Left hindlimb (tissue), 1 donor: ENCODE measurements at regions not wholly inside any gene's neighbourhood (a gene's known extent, or its start where the extent isn't known, plus 50 kb on each side); places are given as distances from the start of the nearest gene placed in this dataset.
"Not testable (repeated sequence)": the region's sequence is repeated elsewhere in the genome, so short reads cannot be mapped to it uniquely, and the experiment has no call there.

Experiments used
- DNase-seq: peaks from one replicate; pipeline ENCODE4 v3.0.0-alpha.2; 2018

DNA sequence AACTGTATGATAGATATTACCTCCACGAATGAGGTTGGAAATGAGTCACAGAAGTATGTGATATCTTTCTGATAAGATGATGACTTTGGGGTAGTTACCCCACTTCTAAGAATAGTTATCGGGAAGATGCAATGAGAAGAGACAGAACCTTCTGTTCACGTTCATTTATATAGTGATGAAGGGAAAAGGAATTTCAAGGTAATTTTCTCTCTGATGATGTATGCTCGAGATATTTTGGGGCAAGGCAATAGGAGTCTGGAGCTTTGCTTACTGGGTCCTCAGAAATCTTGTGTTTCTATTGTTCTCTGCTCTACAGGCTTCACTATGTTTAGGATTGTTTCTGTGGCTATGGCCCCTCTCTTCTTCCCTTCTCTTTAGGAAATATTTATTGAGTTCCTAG lies 1389.6 kb downstream of the CDH8 start:
- no peak for DNase-seq

DNA sequence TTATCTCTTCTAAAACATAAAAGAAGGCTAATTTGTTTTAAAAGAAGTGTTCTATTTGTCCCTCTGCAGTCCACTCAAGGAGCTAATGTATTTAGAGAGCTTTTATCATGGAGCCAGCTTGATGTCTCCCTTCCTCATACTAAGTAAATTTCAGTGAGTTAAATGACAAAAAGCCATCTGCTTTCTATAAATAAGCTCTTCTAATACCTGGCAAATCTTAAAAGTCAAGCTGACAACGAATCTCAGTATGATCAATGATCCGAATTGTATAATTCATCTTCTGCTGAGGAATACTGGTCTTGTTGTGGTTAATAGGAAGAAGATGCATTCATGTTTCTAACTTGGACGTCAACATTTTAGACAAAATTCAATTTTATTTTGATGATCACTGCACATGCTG lies 1390.7 kb downstream of the CDH8 start:
- no peak for DNase-seq

DNA sequence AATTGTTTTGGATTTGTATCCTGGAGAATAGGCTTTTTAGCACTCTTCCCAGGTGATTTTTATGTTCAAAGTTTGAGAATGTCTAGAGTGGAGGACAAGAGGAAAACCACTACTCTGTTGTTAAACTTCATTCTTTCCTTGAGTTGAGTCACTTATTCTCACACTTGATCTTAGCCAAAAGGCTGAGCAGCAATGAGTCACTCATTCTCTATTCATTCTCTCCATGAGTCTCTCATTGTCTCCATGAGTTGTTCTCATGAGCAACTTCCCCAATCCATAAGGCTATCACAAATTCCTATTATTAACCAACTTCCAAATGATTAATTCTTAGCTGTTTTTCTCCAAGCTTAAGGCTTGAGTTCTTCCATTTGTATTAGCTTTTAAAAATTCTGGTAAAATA lies 1393.3 kb downstream of the CDH8 start:
- no peak for DNase-seq

DNA sequence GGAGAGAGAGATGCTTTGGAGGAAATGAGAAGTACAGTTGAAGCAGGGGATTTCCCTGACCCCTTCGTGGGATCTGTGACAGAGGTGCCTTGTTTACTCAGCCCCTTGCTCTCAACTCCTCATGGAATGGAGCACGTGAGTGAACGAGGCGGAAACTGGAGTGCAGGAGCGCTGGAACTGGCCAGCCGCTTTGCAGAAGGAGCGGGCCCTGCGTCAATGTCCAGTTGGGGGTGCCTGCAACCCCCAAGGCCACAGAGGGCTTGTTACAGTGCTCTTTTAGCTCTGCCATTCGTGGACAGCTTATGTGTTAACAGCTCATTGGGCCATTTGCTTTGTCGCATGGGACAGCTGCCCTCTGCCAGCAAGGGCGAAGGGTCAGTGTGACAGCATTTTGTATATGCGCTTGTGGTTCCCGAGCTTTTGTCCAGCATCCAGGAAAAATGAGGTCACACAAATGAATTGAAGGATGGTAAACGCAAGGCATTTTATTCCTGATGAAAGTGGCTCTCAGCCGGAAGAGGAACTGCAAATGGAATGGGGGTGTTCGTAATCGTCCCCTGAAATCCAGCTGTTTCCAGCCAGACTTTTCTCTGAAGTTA lies 1395.1 kb downstream of the CDH8 start:
- DNase-seq: no peak

DNA sequence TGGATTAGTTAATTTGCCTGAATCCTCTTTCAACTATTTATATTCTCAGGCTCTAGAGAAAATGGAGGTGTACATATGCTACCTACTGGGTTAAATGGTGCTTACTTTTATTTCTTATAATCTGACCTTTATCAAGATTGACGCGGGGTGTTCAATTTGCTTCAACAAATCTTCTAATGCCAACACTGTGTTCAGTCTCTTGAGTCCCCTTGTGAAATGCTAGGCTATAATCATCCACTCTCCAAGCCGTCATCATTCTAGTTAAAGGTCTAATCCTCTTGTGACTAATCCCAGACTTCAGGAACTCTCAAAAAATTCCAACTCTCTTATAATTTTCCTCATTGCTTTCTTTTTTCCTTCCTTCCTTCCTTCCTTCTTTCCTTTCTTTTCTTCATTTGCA lies 1396.2 kb downstream of the CDH8 start:
- DNase-seq: no peak

DNA sequence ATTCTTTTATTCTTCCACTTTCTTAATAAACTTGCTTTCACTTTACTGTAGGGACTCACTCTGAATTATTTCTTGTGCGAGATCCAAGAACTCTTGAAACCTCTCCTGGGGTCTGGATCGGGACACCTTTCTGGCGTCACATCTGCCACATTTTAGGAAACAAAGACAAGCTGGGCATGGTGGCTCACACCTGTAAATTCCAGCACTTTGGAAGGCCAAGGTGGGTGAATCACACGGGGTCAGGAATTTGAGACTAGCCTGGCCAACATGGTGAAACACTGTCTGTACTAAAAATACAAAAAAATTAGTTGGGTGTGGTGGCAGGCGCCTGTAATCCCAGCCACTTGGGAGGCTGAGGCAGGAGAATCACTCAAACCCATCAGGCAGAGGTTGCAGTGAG lies 1399.6 kb downstream of the CDH8 start:
- DNase-seq: not testable (repeated sequence)

DNA sequence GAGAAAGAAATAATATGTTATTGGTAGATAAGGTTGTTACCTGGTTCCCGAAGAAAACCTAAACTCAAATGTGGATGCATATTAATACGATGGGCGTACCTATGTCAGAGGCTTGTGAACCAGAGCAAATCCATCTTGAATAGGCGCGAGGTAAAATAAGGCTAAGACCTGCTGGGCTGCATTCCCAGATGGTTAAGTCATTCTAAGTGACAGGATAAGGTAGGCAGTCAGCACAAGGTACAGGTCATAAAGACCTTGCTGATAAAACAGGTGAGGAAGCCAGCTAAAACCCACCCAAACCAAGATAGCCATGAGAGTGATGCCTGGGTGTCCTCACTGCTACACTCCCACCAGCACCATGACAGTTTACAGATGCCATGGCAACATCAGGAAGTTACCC lies 1400.1 kb downstream of the CDH8 start:
- no peak for DNase-seq

DNA sequence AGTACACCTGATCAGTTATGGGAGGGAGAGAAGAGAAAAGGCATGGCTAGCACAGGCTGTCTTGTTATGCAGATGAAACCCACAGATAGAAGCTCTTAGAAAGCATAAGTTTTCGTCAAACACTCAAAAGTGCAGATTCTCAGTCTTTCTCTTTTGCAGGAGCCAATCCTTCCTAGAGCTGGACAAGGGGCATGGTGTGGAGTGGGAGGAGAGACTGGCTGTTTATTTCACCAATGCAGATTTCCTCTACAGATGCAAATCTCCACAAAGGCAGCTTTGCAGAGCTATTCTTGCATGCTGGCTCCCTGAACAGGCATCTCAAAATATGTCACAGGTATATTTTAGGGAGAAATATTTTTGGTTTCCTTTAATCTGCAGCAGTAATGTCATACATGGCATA lies 1400.7 kb downstream of the CDH8 start:
- DNase-seq: no peak

DNA sequence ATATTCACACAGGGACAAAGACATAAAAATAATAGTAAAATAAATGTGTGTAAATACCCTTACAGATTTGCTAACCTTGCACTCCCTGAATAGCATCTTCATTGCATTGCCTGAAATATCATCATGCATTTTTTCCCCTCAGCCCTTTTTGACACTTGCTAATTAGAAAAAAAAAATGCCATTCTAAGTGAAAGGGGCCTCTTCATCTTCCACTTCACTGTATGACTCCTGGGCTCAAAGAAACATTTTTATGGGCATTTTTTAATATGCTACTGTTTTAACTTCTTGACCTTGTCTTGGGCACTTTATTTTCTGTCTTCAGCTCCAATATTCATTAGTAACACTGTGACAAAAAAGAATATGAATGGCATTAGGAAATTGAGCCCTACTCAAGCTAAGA lies 1424.4 kb downstream of the CDH8 start:
- no peak for DNase-seq

DNA sequence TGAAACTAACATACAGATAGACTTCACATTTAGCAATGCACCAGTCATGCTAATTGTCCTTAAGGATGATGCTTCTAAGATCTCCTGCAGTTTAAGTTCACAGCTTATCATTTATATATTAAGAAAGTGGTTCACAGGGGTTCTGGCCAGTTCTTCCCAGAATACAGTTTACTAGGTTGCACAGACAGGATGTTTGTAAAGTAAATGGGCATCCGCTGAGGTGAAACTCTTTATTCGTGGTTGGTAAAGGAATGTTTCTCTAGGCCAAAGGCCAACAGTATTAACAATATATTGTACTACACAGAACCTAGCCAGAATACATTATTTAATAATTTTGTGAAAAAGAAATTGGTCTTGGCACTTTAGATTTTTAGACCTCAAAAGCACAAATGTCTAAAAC lies 1427.3 kb downstream of the CDH8 start:
- DNase-seq: no peak

DNA sequence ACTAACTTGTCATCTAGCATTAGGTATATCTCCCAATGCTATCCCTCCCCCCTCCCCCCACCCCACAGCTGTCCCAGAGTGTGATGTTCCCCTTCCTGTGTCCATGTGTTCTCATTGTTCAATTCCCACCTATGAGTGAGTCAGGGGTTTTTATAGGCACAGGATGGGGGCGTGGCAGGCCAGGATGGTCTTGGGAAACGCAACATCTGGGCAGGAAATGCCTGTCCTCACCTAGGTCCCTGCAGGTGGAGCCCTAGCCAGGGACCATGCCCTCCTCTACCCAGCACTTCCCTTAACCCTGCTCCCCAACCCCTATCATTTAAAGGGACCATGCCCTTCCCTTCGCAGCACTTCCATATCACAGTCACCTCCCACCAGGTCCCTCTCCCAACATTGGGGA lies 1430.6 kb downstream of the CDH8 start:
- DNase-seq: not testable (repeated sequence)

DNA sequence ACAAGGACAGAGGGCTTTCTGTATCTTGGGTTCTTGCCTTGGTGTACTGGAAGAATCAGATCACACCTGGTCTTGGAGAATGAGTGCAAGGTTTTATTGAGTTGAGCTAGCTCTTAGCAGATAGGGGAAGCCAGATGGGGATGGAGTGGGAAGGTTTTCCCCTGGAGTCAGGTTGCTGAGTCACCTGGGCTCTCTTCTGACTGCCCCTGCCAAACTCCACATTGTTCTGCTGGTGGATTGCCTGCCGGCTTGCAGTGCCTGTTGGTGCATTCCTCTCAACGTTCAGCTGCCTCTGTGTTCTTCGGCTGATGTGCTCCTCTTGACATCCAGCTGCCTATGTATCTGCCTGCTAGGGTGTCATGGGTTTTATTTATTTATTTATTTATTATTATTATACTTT lies 1431.1 kb downstream of the CDH8 start:
- no peak for DNase-seq

DNA sequence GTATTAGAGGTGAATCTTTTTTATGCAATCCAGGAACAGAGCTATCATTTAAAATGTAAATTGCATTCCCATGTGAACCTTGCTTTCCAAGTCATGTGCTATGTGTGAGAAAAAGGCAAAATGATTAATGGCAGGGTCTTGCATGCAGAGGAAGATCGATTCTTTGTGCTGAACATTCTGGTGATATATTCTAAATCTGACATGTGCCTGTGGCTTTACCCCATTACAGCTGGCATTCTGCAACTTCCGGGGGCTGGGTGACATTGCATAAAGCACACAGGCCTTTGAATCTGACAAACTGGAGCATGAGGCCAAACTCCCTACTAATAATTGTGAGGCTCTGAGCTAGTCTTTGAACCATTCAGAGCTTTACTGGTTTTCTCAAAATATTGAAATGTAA lies 1449.7 kb downstream of the CDH8 start:
- DNase-seq: no peak

DNA sequence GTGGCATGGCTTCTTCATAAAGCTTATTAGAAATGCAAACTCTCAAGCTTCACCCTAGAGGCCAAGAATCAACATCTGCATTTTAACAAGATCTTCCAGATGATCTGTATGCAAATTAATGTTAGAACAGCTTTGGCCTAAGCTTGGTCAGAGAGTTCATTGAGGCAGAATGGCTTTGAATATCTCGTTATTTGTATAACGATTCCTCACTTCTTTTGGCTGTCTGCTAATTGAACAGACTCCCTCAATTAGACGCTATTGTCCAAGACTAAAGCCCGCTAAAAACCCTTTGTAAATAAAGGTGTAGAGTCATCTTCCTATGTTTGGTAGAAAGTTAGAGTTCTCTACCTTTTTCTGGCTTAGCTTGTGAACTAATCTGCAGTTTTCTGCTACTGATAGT lies 1453.7 kb downstream of the CDH8 start:
- DNase-seq: no peak

DNA sequence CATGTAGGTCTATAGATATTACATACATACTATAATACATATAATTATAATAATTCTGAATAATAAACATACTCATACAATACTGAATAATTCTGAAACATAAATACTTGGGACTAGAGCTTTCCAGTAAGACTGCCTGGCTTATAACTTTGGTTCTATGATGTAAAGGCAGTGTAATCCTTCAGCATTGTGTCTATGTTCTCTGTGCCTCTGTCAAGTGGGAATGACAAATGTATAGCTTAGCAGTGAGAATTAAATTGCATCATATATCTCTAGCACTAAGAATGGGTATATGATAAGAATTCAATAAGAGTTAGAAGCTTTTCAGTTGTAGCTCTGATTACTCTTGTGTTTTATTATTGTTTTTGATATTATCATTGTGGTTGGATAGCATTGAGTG lies 1469.3 kb downstream of the CDH8 start:
- no peak for DNase-seq

DNA sequence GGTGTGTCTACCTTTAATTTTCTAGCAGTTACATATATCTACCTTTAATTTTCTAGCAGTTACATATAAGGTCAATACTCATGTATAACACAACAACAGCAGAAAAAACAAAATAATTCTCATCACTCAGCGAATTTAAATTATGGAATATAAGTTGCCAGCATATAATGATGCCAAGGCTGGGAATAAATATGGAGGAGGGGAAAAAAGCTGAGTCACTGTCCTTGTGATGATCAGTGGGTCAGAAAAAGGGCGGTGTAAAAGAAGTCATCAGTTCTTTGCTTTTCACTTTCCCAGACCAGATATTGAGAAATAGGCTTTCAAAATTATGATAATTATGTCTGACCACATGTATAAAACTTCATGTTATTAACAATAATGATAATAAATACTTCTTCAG lies 1471.7 kb downstream of the CDH8 start:
- DNase-seq: no peak

DNA sequence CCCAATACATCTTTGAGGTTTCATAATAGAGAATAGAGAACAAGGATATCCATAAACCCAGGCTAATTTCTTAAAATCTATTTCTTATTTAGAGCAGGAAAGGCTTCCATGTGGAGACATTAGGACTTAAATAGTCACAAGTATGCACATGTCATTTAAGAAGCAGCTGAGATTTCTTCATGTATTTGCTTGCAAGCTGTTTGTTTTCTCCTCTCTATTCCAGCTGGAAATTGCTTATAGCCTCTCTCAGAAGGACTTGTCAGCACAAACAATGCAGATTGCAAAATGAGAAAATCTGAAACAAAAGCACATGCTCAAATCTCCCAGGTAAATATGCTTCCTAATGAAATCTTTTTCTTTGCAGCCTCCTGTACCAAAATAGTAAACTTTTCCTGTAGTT lies 1473.1 kb downstream of the CDH8 start:
- DNase-seq: no peak

DNA sequence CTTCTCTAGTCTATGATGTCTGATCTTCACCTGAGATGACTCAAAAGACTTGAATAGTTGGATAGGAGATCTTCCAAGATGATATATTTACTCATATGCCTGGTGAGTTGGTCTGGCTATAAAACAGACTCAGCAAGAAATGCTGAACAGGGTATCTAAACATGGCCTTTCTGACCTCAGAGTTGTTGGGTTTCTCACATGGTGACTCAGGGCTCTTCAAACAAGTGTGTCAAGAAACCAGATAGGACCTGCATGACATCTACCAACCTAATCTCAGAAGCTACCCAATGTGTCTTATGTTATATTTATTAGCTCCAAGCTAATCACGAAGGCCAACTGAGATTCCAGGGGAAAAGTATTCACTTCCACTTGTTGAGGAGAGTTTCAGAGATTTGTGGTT lies 1477.3 kb downstream of the CDH8 start:
- DNase-seq: no peak

DNA sequence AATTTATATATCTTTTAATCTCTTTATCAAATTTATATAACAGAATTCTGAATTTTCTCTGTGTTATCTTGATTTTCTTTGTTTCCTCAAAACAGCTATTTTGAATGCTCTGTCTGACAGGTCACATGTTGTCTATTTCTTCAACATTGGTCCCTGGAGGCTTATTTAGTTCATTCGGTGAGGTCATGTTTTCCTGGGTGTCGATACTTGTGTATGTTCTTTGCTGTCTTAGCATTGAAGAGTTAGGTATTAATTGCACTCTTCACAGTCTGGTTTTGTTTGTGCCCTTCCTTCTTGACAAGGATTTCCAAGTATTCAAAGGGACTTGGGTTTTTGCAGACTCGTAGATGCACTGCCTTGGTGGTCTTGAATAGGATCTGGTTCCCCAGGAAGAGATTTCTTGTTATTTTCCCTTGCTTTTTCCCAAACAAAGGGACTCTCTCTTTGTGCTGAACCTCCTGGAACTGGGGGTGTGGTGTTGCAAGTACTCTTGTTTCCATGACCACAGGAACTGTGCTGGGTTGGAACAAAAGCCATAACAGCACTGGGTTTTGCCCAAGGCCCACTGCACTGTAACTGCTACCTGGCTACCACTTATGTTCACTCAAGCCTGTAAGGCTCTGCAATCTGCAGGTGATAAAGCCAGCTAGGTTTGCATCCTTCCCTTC lies 1483.0 kb downstream of the CDH8 start:
- DNase-seq: no peak

DNA sequence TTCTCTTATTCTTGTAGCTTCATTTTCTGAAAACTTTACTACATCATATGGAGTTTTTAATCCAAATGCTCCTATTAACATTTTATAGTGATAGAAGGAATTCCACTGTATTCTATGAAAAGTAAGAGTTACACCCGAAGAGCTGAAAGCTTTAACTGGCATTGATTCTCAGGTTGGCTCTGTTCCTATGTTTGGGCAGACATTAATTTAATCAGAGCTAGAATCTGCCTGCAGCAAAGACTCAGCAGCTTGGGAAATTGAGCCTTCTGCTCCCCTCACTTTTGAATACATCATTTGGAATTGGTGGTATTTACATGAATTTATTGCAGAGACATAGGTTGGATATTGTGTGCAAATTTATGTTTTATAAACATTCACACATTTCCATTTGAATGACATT lies 1494.7 kb downstream of the CDH8 start:
- DNase-seq: no peak

DNA sequence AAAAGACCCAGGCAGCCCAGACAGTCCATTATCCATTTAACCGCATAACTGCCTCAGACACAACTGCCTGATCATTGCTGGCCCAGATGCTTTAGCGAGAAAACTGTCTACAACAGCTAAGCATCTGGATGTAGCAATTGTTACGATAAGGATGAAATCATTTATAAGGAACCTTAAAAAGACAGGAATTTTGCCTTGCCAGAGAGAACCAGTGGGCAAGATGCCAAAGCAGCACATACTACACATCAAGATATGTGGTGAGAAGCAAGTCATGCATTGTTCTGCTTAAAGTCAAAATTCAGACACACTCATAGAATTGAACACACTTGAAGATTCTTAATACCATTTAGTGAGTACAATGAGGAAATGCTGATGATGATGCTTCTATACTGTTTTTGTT lies 1525.3 kb downstream of the CDH8 start:
- DNase-seq: no peak

DNA sequence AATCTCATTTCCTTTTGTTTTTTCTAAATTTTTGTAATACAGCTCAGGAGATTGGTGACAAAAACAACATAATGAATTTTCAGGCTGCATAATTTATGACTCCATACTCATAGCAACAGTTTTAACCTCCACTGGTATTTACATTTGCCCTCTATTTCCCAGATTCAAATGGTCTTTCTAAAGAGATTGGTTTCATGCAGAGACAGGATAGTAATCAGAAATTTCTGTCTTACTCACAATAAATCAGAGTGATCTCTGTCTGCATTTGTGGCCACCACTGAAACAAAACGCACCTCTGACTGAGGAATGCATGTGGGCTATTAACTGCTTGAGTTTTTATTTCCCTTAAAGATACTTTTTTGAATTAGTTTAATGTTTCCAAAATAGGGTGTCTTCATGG lies 1526.0 kb downstream of the CDH8 start:
- no peak for DNase-seq

DNA sequence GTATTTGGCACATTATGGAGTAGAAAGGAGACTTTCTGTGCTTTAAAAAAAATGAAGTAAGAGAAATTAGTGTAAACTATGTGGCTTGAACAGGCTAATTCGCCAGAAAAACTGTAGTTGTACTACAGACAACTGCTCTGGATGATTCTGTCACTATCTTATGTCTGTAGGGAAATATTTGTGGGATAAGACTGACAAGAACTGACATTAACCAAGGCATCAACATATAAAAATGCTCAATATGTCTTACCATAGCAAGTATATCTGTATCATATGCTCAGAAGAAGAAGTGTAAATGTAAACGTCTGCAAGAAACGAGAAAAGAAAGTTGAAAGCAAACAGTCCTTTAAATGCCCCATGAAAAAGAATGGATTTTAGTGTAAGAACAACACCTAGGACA lies 1545.0 kb downstream of the CDH8 start:
- DNase-seq: no peak

DNA sequence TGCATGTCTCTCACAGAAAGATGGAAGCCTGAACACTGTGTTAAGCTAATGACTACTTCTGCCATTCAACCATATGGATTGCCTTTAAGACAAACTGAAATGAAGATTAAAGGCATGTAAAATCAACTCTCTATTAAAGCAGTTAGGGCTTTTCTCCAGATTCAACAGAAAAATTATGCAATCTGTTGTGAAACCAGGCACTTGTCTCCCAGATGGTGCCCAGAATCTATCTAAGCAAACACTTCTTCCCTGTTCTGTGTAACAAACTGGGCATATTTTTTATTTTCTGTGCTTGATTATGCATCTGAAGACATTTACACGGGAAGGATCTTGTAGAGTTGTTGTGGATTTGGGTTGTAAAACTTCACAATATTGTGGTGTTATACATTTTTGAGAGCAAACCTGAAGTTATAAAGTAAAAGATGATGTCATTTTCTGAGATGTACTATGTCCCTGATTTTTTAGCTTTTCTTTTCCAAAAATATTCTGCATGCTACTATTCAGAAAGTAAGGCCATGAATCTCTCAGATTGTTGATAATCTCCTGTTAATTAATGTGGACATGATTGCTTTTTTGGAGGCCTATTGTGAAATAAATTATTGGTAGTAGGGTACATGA lies 1550.3 kb downstream of the CDH8 start:
- DNase-seq: no peak

DNA sequence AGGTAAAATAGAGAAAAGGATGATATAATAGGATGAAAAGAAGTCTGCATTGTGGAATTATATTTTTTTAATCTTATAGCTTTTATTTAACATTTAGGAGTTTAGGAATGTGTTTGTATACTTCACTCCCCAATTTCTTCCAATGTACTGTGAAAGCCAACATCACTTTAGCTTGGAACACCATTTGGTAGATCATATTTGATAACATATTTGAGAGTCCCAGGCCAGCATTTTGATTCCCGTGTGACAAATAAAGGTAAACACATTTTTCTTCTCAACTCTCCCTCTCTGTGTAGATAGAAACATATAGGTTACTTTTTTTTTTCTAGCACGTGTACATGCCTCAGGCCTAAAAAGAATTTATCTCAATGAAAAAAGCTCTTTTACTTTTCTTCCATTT lies 1551.3 kb downstream of the CDH8 start:
- no peak for DNase-seq
